GM11168 (cell line): ENCODE measurements at regions not wholly inside any gene's neighbourhood (a gene's known extent, or its start where the extent isn't known, plus 50 kb on each side); places are given as distances from the start of the nearest gene placed in this dataset.

Experiments
- in situ Hi-C: fragments of 300-500 bp; cut with MboI; formaldehyde crosslinking; loops from one replicate; pipeline ENCODE4 v1.12.0; 2022; ENCODE audit warnings: low sequenced_read_pairs; ENCODE audit not compliant: unreplicated experiment

- in situ Hi-C loops: no loop called here
Observed at GRCh38 chr9:107545036-107545435, 55.5 kb upstream of the KLF4 start.

- in situ Hi-C loops: no loop called here
Observed at GRCh38 chr9:107542411-107543157, 53.0 kb upstream of the KLF4 start.

GRCh38 chr9:107541523-107541922, 52.0 kb upstream of the KLF4 start:
- in situ Hi-C loops: no loop called here

- in situ Hi-C loops: no loop called here
Observed at GRCh38 chr9:107540164-107540561, 50.6 kb upstream of the KLF4 start.

- in situ Hi-C loops: no loop called here
Observed at GRCh38 chr9:107539427-107540163, 50.0 kb upstream of the KLF4 start.
